CD14-positive monocyte (primary cell): ENCODE measurements at regions not wholly inside any gene's neighbourhood (a gene's known extent, or its start where the extent isn't known, plus 50 kb on each side); places are given as distances from the start of the nearest gene placed in this dataset.

Experiments used
- DNase-seq, 3 donors: peaks; one replicate each; pipeline ENCODE4 v3.0.0-alpha.2; 2011 to 2022
- H2AFZ ChIP-seq: 2 replicates; pipeline ENCODE4 v1.6.0; 2012; ENCODE audit warnings: mild to moderate bottlenecking, low read depth, low read length, inconsistent platforms; ENCODE audit not compliant: insufficient read depth, poor library complexity, severe bottlenecking
- H3K27ac ChIP-seq, 2 donors: 1 replicate in 1 of 2; 2 replicates in 1 of 2; pipeline ENCODE4 v1.5.1; 2012 to 2013; ENCODE audit warnings: low read length in 2 of 2, control low read depth in 1 of 2, inconsistent platforms in 1 of 2, low read depth in 1 of 2, mild to moderate bottlenecking in 1 of 2
- H3K27me3 ChIP-seq, 2 donors: one replicate each; pipeline versions ENCODE4 v1.6.0 to v1.6.1; 2011 to 2013; ENCODE audit warnings: low read length in 2 of 2; ENCODE audit not compliant: control insufficient read depth in 2 of 2, insufficient read depth in 2 of 2
- H3K36me3 ChIP-seq, 2 donors: replicated peaks in 1 of 2; 1 replicate in 1 of 2; 2 replicates in 1 of 2; pipeline versions ENCODE4 v1.5.1 to v1.6.1; 2012 to 2013; ENCODE audit warnings: low read length in 2 of 2, control low read depth in 1 of 2, inconsistent platforms in 1 of 2, mild to moderate bottlenecking in 1 of 2; ENCODE audit not compliant: insufficient read depth in 2 of 2, control insufficient read depth in 1 of 2
- H3K4me1 ChIP-seq, 2 donors: 1 replicate in 1 of 2; 2 replicates in 1 of 2; pipeline versions ENCODE4 v1.5.1 to v1.6.1; 2012 to 2013; ENCODE audit warnings: low read length in 2 of 2, control low read depth in 1 of 2, inconsistent platforms in 1 of 2, mild to moderate bottlenecking in 1 of 2, moderate library complexity in 1 of 2; ENCODE audit not compliant: insufficient read depth in 2 of 2, control insufficient read depth in 1 of 2
- H3K4me2 ChIP-seq: replicated peaks from 2 replicates; pipeline ENCODE3; 2012; ENCODE audit warnings: low read length, moderate library complexity, mild to moderate bottlenecking; ENCODE audit not compliant: poor library complexity, severe bottlenecking; ENCODE audit errors: extremely low read depth
- H3K4me3 ChIP-seq, 3 experiments: fragments of 200-600 bp in 1 of 3; sonication (generic) in 1 of 3; replicated peaks in 1 of 3; 1 replicate in 2 of 3; 2 replicates in 1 of 3; pipeline ENCODE4 v1.5.1; 2011 to 2013; ENCODE audit warnings: low read length in 3 of 3, mild to moderate bottlenecking in 3 of 3, control low read depth in 2 of 3, low read depth in 2 of 3, inconsistent platforms in 1 of 3, moderate library complexity in 1 of 3
- H3K79me2 ChIP-seq: 2 replicates; pipeline ENCODE4 v1.6.0; 2012; ENCODE audit warnings: mild to moderate bottlenecking, control low read depth, inconsistent platforms, low read length, moderate library complexity; ENCODE audit not compliant: insufficient read depth
- H3K9ac ChIP-seq: 2 replicates; pipeline ENCODE4 v1.6.0; 2017; ENCODE audit warnings: low read length, mild to moderate bottlenecking; ENCODE audit not compliant: insufficient read depth, poor library complexity, severe bottlenecking
- H3K9me3 ChIP-seq, 2 donors: replicated peaks in 1 of 2; 1 replicate in 1 of 2; 2 replicates in 1 of 2; pipeline versions ENCODE4 v1.5.1 to v1.6.1; 2012 to 2013; ENCODE audit warnings: low read length in 2 of 2, control low read depth in 1 of 2; ENCODE audit not compliant: control insufficient read depth in 1 of 2, insufficient read depth in 1 of 2
- H4K20me1 ChIP-seq: 2 replicates; pipeline ENCODE4 v1.6.0; 2012; ENCODE audit warnings: mild to moderate bottlenecking, low read length, control low read depth, moderate library complexity; ENCODE audit not compliant: insufficient read depth
- H3K27ac Mint-ChIP-seq, 7 donors: one replicate each; pipeline ENCODE4 v1.8.0; 2020; ENCODE audit warnings: mild to moderate bottlenecking in 7 of 7, mixed read lengths in 7 of 7, moderate library complexity in 6 of 7, inconsistent platforms in 2 of 7
- H3K27me3 Mint-ChIP-seq, 3 donors: one replicate each; pipeline ENCODE4 v1.8.0; 2021 to 2022; ENCODE audit warnings: low read depth in 3 of 3, mild to moderate bottlenecking in 3 of 3, mixed read lengths in 3 of 3, moderate library complexity in 3 of 3, inconsistent platforms in 1 of 3
- H3K36me3 Mint-ChIP-seq, 2 donors: one replicate each; pipeline ENCODE4 v1.8.0; 2020; ENCODE audit warnings: mixed read lengths in 2 of 2, inconsistent platforms in 1 of 2, mild to moderate bottlenecking in 1 of 2
- H3K4me1 Mint-ChIP-seq: one replicate; pipeline ENCODE4 v1.8.0; 2020; ENCODE audit warnings: mild to moderate bottlenecking, mixed read lengths
- H3K4me3 Mint-ChIP-seq, 2 donors: one replicate each; pipeline ENCODE4 v1.8.0; 2020; ENCODE audit warnings: mild to moderate bottlenecking in 2 of 2, mixed read lengths in 2 of 2, moderate library complexity in 1 of 2
- H3K9me3 Mint-ChIP-seq, 7 donors: one replicate each; pipeline ENCODE4 v1.8.0; 2020 to 2022; ENCODE audit warnings: mixed read lengths in 7 of 7, mild to moderate bottlenecking in 6 of 7, moderate library complexity in 6 of 7, inconsistent platforms in 2 of 7
- CTCF ChIP-seq: fragments of 200-600 bp; IDR thresholded peaks from one replicate; pipeline ENCODE4 v1.8.0; 2022; ENCODE audit warnings: antibody characterized with exemption, mild to moderate bottlenecking
- WGBS: methylation state at CpG from one replicate; pipeline ENCODE4 v1.1.5; 2013; ENCODE audit warnings: missing lambda C conversion rate; ENCODE audit not compliant: insufficient coverage; 5-methylcytosine and 5-hydroxymethylcytosine counted together
- intact Hi-C, 2 donors: fragments of 100-400 bp; cut with micrococcal nuclease; formaldehyde crosslinking; loops; one replicate each; pipeline versions ENCODE4 v1.15.0 to v1.15.1; 2023

DNA sequence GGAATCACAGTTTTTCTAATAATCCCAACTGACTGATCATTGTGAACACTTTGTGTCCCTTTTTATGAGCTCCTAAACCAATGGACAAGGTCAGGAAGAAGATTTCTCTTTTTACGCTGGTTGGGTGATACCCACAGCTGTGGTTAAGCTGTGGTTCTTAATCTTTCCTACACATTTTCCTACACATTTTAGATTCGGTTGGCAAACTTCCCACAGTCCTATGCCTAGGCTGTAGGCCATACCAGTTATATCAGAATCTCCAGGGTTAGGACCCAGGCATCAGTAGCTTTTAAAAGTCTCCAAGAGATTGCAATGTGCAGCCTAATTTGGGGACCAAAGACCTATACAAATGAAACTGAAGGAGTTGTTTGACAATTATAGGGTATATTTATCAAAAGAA, 203.0 kb downstream of the SP3 start:
- TF ChIP-seq CTCF: no peak
- no peaks in the 10 kb centered on the region for H3K36me3 Mint-ChIP-seq
- no peak for DNase-seq

GRCh38 chr2:173762864-173763263, 202.3 kb downstream of the SP3 start:
- peaks cover 0 to 4% (median 0%) of the 10 kb centered on the region in 7 donors for H3K9me3 Mint-ChIP-seq
- no peak overlapping the region for H3K4me3 ChIP-seq
- H3K27ac ChIP-seq: no peak overlapping the region
- H3K27ac Mint-ChIP-seq: no peak overlapping the region
- no peaks in the 10 kb centered on the region for H3K36me3 ChIP-seq
- H3K4me2 ChIP-seq: no peak overlapping the region
- H2AFZ ChIP-seq: no peak overlapping the region
- H3K27me3 Mint-ChIP-seq: peaks cover 16 to 51% (median 21%) of the 10 kb centered on the region in 3 donors
- H3K27me3 ChIP-seq: peaks cover 17 to 49% of the 10 kb centered on the region in 2 donors
- 100% methylated on average over 1 of the region's 2 CpGs for WGBS
- no peaks in the 10 kb centered on the region for H3K4me1 Mint-ChIP-seq
- peak; percentile 15 for TF ChIP-seq CTCF
- H4K20me1 ChIP-seq: no peaks in the 10 kb centered on the region
- H3K9ac ChIP-seq: no peak overlapping the region
- no peaks in the 10 kb centered on the region for H3K4me1 ChIP-seq
- H3K4me3 Mint-ChIP-seq: peak overlapping the region in 1 of 2 donors; percentile 73
- intact Hi-C loops: no loop called here
- DNase-seq: no peak
- no peaks in the 10 kb centered on the region for H3K36me3 Mint-ChIP-seq
- no peaks in the 10 kb centered on the region for H3K9me3 ChIP-seq
- no peaks in the 10 kb centered on the region for H3K79me2 ChIP-seq

More for the DNA sequence above, 203.0 kb downstream of the SP3 start:
- no peaks in the 10 kb centered on the region for H3K36me3 ChIP-seq
- no peak overlapping the region for H2AFZ ChIP-seq
- H3K27me3 ChIP-seq: peaks cover 12 to 49% of the 10 kb centered on the region in 2 donors
- no peaks in the 10 kb centered on the region for H3K79me2 ChIP-seq
- Mint-ChIP-seq H3K4me3 (no peak overlapping the region), H3K9me3 (peaks cover 0 to 4% (median 0%) of the 10 kb centered on the region in 7 donors), H3K4me1 (no peaks in the 10 kb centered on the region), H3K27me3 (peaks cover 16 to 52% (median 22%) of the 10 kb centered on the region in 3 donors), H3K27ac (no peak overlapping the region)
- intact Hi-C loops: no loop called here
- no peaks in the 10 kb centered on the region for H4K20me1 ChIP-seq
- H3K4me1 ChIP-seq: no peaks in the 10 kb centered on the region
- 0% methylated on average over 2 of the region's 2 CpGs for WGBS
- no peak overlapping the region for H3K9ac ChIP-seq
- no peaks in the 10 kb centered on the region for H3K9me3 ChIP-seq
- no peak overlapping the region for H3K4me3 ChIP-seq
- no peak overlapping the region for H3K27ac ChIP-seq
- no peak overlapping the region for H3K4me2 ChIP-seq
